ENCODE measurements at regions not wholly inside any gene's neighbourhood (a gene's known extent, or its start where the extent isn't known, plus 50 kb on each side); places are given as distances from the start of the nearest gene placed in this dataset.

DNA sequence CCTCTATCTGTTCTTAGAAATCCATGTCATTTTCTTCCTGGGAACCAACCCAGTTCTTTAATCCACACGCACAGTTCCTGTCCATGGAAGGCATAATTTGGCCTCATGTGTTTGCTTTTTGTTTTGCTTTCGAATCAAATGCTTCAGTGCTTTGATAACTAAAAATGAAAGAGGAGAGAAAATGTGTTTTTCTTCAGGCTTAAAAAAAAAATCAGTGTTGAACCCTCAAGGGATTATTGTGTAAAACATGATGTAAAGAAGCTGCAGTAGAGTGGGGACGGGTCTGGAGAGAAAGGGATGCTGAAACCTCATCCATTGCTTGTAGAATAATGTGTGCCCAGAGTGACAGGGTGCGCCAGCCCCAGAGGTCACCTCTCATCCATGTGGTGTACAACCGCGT, 197.5 kb upstream of the JARID2 start:
- DNase-seq = no peak

DNA sequence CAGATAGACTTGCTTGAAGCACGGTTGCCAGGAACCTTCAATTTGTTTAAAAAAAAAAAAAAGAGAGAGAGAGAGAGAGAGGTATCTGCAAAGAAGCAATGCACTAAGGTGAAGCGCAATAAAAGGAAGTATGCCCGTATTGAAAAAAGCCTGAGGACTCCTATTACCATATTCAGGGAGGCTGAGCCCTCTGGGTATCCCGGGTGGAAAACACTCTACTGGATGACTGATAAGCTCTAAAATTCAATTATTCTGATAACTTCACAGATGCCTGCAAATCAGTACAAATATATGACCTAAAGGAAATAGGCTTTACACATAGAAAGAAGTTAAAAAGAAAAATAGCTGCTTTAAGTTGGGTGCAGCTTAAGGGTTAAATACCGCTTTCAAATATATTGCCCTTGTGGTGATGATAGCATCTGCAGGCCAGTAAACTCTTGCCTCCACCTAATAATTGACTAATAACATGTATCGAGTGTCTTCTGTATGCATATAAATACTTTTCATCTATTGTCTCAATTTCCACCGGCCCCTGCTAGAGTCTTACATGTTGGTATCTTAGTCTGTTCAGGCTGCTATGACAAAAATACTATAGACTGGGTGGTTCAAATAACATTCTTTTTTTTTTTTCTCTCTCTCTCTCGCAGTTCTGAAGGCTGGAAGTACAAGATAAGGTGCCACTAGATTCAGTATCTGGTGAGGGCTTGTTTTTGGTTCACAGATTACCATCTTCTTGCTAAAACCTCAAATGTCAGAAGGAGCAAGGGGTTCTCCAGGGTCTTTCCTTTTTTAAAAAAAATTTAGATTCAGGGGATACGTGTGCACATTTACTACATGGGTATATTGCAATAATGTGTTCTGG, 187.4 kb upstream of the JARID2 start:
- DNase-seq = no peak

GRCh38 chr6:15061180-15061641, 184.7 kb upstream of the JARID2 start:
- no peak for DNase-seq

DNA sequence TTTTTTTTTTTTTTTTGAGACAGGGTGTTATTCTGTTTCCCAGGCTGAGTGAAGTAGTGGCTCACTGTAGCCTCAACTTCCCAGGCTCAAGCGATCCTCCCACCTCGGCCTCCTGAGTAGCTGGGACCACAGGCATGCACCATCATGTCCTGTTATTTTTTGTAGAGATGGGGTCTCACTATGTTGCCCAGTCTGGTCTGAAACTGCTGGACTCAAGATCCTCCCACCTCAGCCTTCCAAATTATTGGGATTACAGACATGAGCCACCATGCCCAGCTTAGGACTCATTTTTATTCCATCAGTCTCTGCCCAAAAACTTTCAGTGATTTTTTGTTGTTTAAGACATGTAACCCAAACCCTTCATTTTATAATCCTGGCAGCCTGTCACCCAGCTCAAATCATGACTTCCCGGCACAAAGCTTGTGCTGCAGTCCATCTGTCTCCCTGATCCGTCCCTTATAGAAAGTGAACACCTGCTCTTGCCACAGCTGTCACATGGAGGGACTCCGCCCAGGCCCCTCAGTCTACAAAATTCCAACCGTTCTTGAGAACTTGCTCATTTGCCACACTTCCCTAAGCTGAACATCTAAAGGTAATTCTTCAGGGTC, 183.9 kb upstream of the JARID2 start:
- no peak for DNase-seq

GRCh38 chr6:15062516-15063252, 183.2 kb upstream of the JARID2 start:
- DNase-seq = peak; percentile 86

GRCh38 chr6:15063253-15063853, 182.5 kb upstream of the JARID2 start:
- peak; percentile 46 for DNase-seq

GRCh38 chr6:15065261-15065989, 180.4 kb upstream of the JARID2 start:
- peak; percentile 50 for DNase-seq

DNA sequence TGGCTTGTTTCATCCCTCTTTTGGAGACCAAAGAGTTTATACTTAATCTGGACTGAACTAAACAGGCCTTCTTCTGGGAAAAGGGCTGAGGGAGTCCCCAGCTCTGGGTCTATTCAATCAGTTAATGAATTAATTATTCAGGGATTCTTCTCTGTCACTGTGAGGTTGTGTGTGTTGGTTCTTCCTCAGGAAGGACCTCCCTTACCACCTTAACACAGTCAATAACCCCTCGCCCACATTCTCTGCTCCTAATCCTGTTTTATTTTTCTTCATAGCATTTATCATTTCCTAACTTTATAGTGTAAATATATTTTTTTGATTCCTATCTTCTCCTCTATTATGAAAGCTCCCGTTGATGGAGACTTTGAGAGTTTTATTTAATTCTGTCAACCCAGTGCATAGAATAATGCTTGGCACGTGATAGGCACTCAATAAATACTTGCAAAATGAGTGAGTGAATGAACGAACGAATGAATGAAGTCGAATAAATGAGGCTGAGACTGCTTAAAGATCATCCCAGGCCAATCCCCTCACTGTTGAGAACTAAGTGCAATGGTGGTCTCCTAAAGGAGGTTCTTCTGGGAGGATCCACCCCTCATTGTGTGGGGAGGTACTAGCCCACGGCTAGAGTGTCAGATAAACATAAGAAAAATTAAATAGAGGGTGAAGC, 179.6 kb upstream of the JARID2 start:
- no peak for DNase-seq

DNA sequence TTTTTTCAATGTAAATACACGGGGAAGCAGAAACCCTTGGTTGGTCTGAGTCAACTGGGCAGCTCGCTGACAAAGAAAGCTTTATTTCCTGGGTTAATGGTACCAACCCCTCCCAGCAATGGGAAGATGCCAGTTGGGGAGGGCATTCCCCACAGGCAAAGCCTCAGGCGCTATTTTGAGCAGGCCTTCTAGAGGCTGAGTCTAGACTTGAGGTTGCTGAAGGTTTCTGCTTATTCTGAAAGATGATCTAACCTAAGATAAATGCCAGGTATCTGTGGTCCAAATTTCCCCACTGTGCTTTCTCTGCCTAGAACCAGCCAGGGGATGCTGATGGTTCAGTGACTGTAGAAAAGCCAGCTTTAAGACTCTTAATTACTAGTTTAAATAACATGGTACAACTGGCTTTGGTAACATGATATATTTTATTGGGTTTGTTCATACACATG, 172.5 kb upstream of the JARID2 start:
- peak; percentile 12 for DNase-seq

DNA sequence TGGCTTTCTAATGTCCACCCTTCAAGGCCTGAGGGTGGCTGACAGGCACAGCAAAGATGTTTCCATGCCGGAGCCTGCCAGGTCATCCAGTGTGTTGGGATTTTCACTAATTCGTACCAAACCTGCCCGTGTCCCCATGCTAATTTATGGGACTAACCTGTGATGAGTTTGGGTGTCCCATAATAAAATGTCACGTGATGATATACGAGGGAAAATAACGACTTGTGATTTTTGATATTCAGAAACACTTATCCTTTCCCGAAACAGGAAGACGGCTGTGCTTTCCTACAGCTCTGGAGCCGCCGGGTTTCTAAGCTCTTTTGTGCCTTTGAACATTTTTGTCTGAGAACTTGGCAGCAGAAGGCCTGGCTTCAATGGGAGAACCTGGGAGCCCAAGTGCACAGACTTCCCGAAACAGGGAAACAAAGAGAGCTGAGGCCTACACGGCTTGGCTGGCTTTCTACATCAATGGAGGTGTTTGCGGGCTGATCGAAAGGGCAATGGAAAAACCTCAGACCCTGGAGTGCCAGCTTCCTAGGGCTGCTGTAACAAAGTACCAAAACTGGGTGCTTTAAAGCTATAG, 171.9 kb upstream of the JARID2 start:
- no peak for DNase-seq

DNA sequence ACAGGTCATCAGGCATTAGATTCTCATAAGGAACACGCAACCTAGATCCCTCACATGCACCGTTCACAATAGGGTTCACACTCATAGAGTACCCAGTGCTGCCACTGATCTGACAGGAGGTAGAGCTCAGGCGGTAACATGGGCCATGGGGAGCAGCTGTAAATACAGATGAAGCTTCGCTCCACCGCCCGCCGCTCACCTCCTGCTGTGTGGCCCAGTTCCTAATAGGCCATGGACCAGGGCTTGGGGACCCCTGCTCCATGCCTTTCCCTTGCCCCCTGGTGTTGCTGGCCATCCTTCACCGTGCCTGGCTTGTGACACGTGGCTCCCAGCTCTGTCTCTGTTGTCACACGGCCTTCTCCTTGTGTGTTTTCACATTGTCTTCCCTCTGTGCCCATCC, 171.1 kb upstream of the JARID2 start:
- DNase-seq = no peak

- DNase-seq = no peak
These were observed 169.3 kb upstream of the JARID2 start for GRCh38 chr6:15076565-15076964.

DNA sequence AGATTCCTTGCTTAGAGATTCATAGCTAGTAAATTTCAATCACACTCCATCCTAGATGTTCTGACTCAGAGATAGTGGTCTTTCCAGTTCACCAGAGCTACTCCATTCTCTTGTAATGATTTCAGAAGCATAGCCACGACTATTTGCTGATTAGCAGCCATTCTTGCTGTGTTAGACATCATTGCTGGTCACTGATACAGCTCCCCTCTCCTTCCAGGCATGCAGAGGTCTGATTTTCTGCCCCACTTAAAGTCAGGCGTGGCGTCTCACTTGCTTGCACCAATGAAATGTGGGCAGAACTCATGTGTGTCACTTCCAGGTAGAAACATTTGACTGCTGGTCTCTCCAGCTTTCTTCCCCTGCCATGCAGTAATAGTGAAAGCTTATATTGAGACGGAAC, 168.9 kb upstream of the JARID2 start:
- DNase-seq = no peak

DNA sequence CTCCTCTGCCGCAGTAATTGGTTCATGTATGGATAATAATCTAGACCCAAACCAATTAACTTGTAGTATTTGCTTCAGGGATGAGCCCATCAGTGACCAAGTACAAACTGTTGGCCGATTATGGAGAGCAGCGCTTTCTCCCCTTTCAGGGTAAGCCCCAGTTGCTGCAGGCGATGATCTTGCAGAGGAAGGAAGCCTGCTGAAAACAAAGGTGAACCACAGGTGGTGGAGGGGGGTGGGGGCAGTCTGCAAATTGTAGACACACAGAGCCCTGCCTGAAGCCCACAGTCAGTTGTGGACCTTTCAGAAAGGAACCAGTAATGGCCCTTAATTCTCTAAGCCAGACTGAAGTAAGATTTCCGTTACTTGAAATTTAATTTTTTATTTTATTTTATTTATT, 167.9 kb upstream of the JARID2 start:
- DNase-seq = no peak

DNA sequence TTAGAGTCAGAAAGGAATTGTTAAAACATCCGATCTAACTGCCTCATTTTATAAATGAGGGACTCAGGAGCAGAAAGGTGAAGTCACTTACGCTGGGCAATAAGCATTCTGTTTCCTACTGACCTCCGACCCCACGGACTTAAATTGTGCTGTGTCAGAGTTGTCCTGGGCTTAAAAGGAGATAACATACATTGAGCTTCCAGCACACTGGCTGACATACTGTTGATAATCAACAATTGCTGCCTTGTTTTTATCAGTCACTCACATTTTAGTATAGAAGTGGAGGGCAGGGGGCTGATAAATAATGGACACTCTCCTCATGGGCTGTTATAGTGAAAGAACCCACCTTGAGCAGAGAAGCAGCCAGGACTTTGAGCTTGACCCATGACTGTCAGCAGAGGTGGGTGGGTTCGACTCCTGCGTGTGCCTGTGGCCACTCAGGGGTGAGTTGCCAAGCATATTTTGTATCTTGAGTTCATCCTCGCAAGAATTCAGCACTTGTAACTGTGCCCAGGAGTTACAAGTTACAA, 166.5 kb upstream of the JARID2 start:
- no peak for DNase-seq

DNA sequence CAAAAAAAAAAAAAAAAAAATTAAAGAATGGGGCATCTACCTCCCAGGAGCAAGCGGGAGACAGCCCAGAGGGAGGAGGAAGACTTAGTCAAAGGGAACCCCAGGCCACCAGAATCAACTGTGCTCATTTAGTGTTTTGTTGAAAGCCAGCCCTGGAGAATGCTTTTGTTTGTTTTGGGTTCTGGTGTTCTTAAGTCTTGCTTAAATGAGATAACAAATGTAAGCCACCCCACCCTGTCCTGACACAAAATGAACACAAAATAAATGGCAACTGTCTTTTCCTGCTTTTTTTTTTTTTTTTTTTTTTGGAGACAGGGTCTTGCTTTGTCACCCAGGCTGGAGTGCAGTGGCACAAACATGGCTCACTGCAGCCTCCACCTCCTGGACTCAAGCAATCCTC, 165.0 kb upstream of the JARID2 start:
- DNase-seq = no peak

DNA sequence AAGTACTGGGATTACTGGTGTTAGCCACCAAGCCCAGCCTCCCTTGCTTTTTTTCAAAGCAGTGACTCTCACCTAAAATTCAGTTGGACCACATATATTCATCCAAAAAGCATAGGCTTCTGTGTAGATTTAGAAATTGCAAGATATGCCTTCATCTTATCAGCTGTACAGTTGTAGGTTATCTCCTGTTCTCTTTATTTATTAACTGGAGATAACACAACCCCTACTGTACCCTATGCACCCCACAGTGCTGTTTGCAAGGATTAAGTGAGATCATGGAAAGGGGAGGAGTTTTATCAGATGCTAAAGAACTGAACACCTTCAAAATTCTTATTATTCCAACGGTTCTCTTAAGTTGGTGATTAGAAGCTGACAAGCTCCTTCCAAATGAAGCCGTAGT, 164.4 kb upstream of the JARID2 start:
- no peak for DNase-seq

DNA sequence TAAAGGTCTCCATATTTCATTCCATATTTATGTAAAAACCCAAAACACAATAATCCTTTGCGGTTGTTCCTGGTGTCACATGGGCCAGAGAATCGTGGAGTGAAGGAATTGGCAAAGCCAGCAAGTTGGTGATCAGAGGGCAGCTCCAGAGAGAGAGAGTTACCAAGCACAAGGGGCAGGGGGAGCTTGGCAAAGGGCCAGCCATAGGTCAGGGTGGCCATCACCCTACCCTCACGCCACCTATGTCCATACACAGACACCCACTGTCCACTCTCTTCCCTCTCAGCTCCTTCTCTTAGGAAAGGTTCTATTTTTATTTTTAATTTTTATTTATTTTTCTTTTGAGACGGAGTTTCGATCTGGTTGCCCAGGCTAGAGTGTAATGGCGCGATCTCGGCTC, 163.2 kb upstream of the JARID2 start:
- no peak for DNase-seq

- DNase-seq = no peak
These were observed 159.3 kb upstream of the JARID2 start for GRCh38 chr6:15086348-15087158.

GRCh38 chr6:15087186-15087589, 158.7 kb upstream of the JARID2 start:
- no peak for DNase-seq

Measured in EL (cell line).